GM21360 (cell line): ENCODE measurements at regions not wholly inside any gene's neighbourhood (a gene's known extent, or its start where the extent isn't known, plus 50 kb on each side); places are given as distances from the start of the nearest gene placed in this dataset.

ENCODE experiments used
- ATAC-seq: cut with Tn5 transposase; IDR thresholded peaks from one replicate; pipeline ENCODE4 v1.9.1; 2021; ENCODE audit warnings: mild to moderate bottlenecking, moderate library complexity; ENCODE audit not compliant: unreplicated experiment

- ATAC-seq, result no peak
Observed at GRCh38 chr20:52500157-52500556, 308.6 kb upstream of the ZFP64 start.

- no peak for ATAC-seq
Observed at GRCh38 chr20:52497731-52498130, 306.2 kb upstream of the ZFP64 start.

GRCh38 chr20:52496191-52496590 lies 304.6 kb upstream of the ZFP64 start:
- no peak for ATAC-seq

- no peak for ATAC-seq
Observed at GRCh38 chr20:52494244-52494643, 302.7 kb upstream of the ZFP64 start.

- no peak for ATAC-seq
Observed at GRCh38 chr20:52493171-52493721, 301.7 kb upstream of the ZFP64 start.

- ATAC-seq, result no peak
Observed at GRCh38 chr20:52490711-52491430, 299.3 kb upstream of the ZFP64 start.

- ATAC-seq, result no peak
Observed at GRCh38 chr20:52484438-52484837, 292.9 kb upstream of the ZFP64 start.

- no peak for ATAC-seq
Observed at GRCh38 chr20:52483382-52483781, 291.8 kb upstream of the ZFP64 start.

- ATAC-seq, result no peak
Observed at GRCh38 chr20:52482044-52482443, 290.5 kb upstream of the ZFP64 start.

GRCh38 chr20:52481443-52481842 lies 289.9 kb upstream of the ZFP64 start:
- no peak for ATAC-seq

- no peak for ATAC-seq
Observed at GRCh38 chr20:52476074-52476750, 284.6 kb upstream of the ZFP64 start.

GRCh38 chr20:52473186-52473585 lies 281.6 kb upstream of the ZFP64 start:
- no peak for ATAC-seq

GRCh38 chr20:52470561-52470960 lies 279.0 kb upstream of the ZFP64 start:
- no peak for ATAC-seq

GRCh38 chr20:52469128-52469527 lies 277.5 kb upstream of the ZFP64 start:
- no peak for ATAC-seq

- ATAC-seq, result no peak
Observed at GRCh38 chr20:52465991-52466390, 274.4 kb upstream of the ZFP64 start.

GRCh38 chr20:52461582-52461981 lies 270.0 kb upstream of the ZFP64 start:
- no peak for ATAC-seq

- no peak for ATAC-seq
Observed at GRCh38 chr20:52459150-52459549, 267.6 kb upstream of the ZFP64 start.

- ATAC-seq, result no peak
Observed at GRCh38 chr20:52457826-52458225, 266.2 kb upstream of the ZFP64 start.

GRCh38 chr20:52454660-52455059 lies 263.1 kb upstream of the ZFP64 start:
- ATAC-seq, result no peak

GRCh38 chr20:52448513-52449232 lies 257.1 kb upstream of the ZFP64 start:
- ATAC-seq, result no peak

- ATAC-seq, result no peak
Observed at GRCh38 chr20:52447225-52447551, 255.6 kb upstream of the ZFP64 start.
